ENCODE measurements at regions not wholly inside any gene's neighbourhood (a gene's known extent, or its start where the extent isn't known, plus 50 kb on each side); places are given as distances from the start of the nearest gene placed in this dataset.

- TF ChIP-seq CTCF (IDR thresholded peaks at IDR 0.05) (no peak), EP300 (IDR thresholded peaks at IDR 0.05; ENCODE audit: low read depth) (no peak), POLR2AphosphoS5 (IDR thresholded peaks at IDR 0.05) (no peak), POLR2A (IDR thresholded peaks at IDR 0.05) (no peak)
These were observed 101.3 kb upstream of the CTBP2 start for GRCh38 chr10:125261491-125262186.
